Liver (tissue), 3 donors: ENCODE measurements at regions not wholly inside any gene's neighbourhood (a gene's known extent, or its start where the extent isn't known, plus 50 kb on each side); places are given as distances from the start of the nearest gene placed in this dataset.

Experiments
- EGR1 ChIP-seq, 2 donors: IDR thresholded peaks; 2 replicates each; pipeline ENCODE4 v1.6.1; 2016 to 2018; ENCODE audit warnings: antibody characterized with exemption in 2 of 2, low read depth in 2 of 2
- FOXA2 ChIP-seq: IDR thresholded peaks from 2 replicates; pipeline ENCODE4 v1.6.1; 2016; ENCODE audit warnings: antibody characterized with exemption
- GABPA ChIP-seq, 2 donors: IDR thresholded peaks in 1 of 2; conservative IDR thresholded peaks in 1 of 2; 2 replicates each; pipeline ENCODE4 v1.6.1; 2016; ENCODE audit warnings: antibody characterized with exemption in 2 of 2, mild to moderate bottlenecking in 1 of 2, moderate library complexity in 1 of 2
- HNF4G ChIP-seq: IDR thresholded peaks from 2 replicates; pipeline ENCODE4 v1.6.1; 2016; ENCODE audit warnings: antibody characterized with exemption
- JUND ChIP-seq, 2 donors: IDR thresholded peaks; 2 replicates each; pipeline ENCODE4 v1.6.1; 2016; ENCODE audit warnings: antibody characterized with exemption in 2 of 2
- RAD21 ChIP-seq, 2 donors: IDR thresholded peaks; 2 replicates each; pipeline ENCODE4 v1.6.1; 2016; ENCODE audit warnings: antibody characterized with exemption in 2 of 2, mild to moderate bottlenecking in 2 of 2
- RXRA ChIP-seq, 2 donors: IDR thresholded peaks; 2 replicates each; pipeline ENCODE4 v1.6.1; 2017 to 2018; ENCODE audit warnings: antibody characterized with exemption in 2 of 2, mild to moderate bottlenecking in 1 of 2
- SP1 ChIP-seq: IDR thresholded peaks from 2 replicates; pipeline ENCODE4 v1.6.1; 2018; ENCODE audit warnings: antibody characterized with exemption, mild to moderate bottlenecking
- TAF1 ChIP-seq: conservative IDR thresholded peaks from 2 replicates; pipeline ENCODE4 v1.6.1; 2016; ENCODE audit warnings: antibody characterized with exemption, mild to moderate bottlenecking
- TF ChIP-seq, protein P1 (sequence below): fragments of 150-350 bp; IDR thresholded peaks from 2 replicates; pipeline ENCODE4 v1.5.1; 2017; ENCODE audit warnings: improper control_type of control experiment, low read depth, low read length; ENCODE audit not compliant: missing input control
- TF ChIP-seq, protein P2 (sequence below): IDR thresholded peaks from 2 replicates; pipeline ENCODE4 v1.6.1; 2016; ENCODE audit warnings: antibody characterized with exemption, mild to moderate bottlenecking
- TF ChIP-seq, protein P3 (sequence below): IDR thresholded peaks from 2 replicates; pipeline ENCODE4 v1.6.1; 2016; ENCODE audit warnings: antibody characterized with exemption
- TF ChIP-seq, protein P4 (sequence below): IDR thresholded peaks from 2 replicates; pipeline ENCODE4 v1.6.1; 2016; ENCODE audit warnings: antibody characterized with exemption
- TF ChIP-seq, protein P5 (sequence below): IDR thresholded peaks from 2 replicates; pipeline ENCODE4 v1.6.1; 2016; ENCODE audit warnings: antibody characterized with exemption
- donor health status: healthy.
- donor health status: healthy.

DNA sequence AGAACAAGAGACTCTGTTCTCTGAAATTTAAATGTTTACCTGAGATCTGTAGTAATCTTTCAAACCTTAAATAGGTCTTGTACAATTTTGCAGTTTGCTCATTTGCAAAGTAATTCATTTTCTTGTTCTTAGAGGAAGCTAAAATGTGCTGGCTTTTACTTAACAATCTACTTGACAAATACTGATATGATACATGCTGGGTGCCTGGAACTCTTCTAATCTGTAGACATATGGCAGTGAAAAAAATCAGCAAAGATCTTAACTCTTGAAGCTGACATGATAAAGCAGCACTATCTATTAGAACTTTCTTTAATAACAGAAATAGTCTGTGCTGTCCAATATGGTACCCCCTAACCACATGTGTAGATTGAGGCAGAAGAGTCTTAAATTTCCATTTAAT is 1352.8 kb upstream of the SLC39A10 start:
- TF ChIP-seq EGR1 (IDR thresholded peaks at IDR 0.05; ENCODE audit: low read depth in 2 of 2) (no peak), RXRA (IDR thresholded peaks at IDR 0.05) (no peak), SP1 (no peak), TAF1 (no peak), JUND (IDR thresholded peaks at IDR 0.05) (no peak), FOXA2 (no peak), GABPA (IDR thresholded peaks at IDR 0.05 in 1 of 2, conservative IDR thresholded peaks at IDR 0.05 in 1 of 2) (no peak), RAD21 (IDR thresholded peaks at IDR 0.05) (no peak), HNF4G (no peak)
- TF ChIP-seq, protein P1, sequence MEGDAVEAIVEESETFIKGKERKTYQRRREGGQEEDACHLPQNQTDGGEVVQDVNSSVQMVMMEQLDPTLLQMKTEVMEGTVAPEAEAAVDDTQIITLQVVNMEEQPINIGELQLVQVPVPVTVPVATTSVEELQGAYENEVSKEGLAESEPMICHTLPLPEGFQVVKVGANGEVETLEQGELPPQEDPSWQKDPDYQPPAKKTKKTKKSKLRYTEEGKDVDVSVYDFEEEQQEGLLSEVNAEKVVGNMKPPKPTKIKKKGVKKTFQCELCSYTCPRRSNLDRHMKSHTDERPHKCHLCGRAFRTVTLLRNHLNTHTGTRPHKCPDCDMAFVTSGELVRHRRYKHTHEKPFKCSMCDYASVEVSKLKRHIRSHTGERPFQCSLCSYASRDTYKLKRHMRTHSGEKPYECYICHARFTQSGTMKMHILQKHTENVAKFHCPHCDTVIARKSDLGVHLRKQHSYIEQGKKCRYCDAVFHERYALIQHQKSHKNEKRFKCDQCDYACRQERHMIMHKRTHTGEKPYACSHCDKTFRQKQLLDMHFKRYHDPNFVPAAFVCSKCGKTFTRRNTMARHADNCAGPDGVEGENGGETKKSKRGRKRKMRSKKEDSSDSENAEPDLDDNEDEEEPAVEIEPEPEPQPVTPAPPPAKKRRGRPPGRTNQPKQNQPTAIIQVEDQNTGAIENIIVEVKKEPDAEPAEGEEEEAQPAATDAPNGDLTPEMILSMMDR = no peak
- TF ChIP-seq, protein P2, sequence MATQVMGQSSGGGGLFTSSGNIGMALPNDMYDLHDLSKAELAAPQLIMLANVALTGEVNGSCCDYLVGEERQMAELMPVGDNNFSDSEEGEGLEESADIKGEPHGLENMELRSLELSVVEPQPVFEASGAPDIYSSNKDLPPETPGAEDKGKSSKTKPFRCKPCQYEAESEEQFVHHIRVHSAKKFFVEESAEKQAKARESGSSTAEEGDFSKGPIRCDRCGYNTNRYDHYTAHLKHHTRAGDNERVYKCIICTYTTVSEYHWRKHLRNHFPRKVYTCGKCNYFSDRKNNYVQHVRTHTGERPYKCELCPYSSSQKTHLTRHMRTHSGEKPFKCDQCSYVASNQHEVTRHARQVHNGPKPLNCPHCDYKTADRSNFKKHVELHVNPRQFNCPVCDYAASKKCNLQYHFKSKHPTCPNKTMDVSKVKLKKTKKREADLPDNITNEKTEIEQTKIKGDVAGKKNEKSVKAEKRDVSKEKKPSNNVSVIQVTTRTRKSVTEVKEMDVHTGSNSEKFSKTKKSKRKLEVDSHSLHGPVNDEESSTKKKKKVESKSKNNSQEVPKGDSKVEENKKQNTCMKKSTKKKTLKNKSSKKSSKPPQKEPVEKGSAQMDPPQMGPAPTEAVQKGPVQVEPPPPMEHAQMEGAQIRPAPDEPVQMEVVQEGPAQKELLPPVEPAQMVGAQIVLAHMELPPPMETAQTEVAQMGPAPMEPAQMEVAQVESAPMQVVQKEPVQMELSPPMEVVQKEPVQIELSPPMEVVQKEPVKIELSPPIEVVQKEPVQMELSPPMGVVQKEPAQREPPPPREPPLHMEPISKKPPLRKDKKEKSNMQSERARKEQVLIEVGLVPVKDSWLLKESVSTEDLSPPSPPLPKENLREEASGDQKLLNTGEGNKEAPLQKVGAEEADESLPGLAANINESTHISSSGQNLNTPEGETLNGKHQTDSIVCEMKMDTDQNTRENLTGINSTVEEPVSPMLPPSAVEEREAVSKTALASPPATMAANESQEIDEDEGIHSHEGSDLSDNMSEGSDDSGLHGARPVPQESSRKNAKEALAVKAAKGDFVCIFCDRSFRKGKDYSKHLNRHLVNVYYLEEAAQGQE = no peak
- TF ChIP-seq, protein P3, sequence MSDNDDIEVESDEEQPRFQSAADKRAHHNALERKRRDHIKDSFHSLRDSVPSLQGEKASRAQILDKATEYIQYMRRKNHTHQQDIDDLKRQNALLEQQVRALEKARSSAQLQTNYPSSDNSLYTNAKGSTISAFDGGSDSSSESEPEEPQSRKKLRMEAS = no peak
- TF ChIP-seq, protein P4, sequence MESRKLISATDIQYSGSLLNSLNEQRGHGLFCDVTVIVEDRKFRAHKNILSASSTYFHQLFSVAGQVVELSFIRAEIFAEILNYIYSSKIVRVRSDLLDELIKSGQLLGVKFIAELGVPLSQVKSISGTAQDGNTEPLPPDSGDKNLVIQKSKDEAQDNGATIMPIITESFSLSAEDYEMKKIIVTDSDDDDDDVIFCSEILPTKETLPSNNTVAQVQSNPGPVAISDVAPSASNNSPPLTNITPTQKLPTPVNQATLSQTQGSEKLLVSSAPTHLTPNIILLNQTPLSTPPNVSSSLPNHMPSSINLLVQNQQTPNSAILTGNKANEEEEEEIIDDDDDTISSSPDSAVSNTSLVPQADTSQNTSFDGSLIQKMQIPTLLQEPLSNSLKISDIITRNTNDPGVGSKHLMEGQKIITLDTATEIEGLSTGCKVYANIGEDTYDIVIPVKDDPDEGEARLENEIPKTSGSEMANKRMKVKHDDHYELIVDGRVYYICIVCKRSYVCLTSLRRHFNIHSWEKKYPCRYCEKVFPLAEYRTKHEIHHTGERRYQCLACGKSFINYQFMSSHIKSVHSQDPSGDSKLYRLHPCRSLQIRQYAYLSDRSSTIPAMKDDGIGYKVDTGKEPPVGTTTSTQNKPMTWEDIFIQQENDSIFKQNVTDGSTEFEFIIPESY = no peak
- TF ChIP-seq, protein P5, sequence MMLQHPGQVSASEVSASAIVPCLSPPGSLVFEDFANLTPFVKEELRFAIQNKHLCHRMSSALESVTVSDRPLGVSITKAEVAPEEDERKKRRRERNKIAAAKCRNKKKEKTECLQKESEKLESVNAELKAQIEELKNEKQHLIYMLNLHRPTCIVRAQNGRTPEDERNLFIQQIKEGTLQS = no peak
